ENCODE measurements at regions not wholly inside any gene's neighbourhood (a gene's known extent, or its start where the extent isn't known, plus 50 kb on each side); places are given as distances from the start of the nearest gene placed in this dataset.

DNA sequence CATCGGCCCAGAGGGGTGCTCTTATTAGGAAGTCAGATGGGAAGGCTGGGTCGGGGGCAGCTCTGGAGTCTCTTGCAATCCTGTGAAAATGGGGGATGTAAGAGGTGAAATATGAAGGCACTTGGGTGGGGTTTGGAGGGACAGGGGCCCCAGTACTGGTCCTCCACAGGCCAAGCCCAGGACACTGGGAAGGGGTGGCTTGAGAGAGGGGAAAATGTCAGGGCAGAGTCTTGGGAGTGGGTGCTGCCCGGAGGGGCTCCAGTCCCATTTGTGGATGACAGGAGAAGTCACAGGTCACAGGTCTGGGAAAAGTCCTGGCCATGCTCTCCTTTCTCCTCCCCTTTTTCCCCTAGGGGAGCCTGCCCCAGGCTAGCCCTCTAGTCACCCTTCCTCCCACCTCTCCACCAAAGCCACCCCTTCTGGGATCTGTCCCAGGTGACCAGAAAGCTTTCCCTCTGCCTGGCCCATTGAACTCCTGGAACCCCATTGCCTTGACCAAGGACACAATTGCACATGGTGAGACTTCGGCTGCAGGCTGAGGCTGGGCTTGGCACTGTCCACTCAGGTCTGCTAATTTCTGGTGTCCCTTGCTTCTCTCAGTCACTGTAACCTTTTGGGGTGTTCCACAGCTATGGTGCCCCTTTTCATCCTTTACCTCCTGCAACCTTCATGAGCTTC, 1465.0 kb downstream of the TBC1D22A start:
- TF ChIP-seq, protein P1, sequence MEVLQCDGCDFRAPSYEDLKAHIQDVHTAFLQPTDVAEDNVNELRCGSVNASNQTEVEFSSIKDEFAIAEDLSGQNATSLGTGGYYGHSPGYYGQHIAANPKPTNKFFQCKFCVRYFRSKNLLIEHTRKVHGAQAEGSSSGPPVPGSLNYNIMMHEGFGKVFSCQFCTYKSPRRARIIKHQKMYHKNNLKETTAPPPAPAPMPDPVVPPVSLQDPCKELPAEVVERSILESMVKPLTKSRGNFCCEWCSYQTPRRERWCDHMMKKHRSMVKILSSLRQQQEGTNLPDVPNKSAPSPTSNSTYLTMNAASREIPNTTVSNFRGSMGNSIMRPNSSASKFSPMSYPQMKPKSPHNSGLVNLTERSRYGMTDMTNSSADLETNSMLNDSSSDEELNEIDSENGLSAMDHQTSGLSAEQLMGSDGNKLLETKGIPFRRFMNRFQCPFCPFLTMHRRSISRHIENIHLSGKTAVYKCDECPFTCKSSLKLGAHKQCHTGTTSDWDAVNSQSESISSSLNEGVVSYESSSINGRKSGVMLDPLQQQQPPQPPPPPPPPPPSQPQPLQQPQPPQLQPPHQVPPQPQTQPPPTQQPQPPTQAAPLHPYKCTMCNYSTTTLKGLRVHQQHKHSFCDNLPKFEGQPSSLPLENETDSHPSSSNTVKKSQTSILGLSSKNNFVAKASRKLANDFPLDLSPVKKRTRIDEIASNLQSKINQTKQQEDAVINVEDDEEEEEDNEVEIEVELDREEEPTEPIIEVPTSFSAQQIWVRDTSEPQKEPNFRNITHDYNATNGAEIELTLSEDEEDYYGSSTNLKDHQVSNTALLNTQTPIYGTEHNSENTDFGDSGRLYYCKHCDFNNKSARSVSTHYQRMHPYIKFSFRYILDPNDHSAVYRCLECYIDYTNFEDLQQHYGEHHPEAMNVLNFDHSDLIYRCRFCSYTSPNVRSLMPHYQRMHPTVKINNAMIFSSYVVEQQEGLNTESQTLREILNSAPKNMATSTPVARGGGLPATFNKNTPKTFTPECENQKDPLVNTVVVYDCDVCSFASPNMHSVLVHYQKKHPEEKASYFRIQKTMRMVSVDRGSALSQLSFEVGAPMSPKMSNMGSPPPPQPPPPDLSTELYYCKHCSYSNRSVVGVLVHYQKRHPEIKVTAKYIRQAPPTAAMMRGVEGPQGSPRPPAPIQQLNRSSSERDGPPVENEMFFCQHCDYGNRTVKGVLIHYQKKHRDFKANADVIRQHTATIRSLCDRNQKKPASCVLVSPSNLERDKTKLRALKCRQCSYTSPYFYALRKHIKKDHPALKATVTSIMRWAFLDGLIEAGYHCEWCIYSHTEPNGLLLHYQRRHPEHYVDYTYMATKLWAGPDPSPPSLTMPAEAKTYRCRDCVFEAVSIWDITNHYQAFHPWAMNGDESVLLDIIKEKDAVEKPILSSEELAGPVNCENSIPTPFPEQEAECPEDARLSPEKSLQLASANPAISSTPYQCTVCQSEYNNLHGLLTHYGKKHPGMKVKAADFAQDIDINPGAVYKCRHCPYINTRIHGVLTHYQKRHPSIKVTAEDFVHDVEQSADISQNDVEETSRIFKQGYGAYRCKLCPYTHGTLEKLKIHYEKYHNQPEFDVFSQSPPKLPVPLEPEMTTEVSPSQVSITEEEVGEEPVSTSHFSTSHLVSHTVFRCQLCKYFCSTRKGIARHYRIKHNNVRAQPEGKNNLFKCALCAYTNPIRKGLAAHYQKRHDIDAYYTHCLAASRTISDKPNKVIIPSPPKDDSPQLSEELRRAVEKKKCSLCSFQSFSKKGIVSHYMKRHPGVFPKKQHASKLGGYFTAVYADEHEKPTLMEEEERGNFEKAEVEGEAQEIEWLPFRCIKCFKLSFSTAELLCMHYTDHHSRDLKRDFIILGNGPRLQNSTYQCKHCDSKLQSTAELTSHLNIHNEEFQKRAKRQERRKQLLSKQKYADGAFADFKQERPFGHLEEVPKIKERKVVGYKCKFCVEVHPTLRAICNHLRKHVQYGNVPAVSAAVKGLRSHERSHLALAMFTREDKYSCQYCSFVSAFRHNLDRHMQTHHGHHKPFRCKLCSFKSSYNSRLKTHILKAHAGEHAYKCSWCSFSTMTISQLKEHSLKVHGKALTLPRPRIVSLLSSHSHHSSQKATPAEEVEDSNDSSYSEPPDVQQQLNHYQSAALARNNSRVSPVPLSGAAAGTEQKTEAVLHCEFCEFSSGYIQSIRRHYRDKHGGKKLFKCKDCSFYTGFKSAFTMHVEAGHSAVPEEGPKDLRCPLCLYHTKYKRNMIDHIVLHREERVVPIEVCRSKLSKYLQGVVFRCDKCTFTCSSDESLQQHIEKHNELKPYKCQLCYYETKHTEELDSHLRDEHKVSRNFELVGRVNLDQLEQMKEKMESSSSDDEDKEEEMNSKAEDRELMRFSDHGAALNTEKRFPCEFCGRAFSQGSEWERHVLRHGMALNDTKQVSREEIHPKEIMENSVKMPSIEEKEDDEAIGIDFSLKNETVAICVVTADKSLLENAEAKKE (CRISPR knock-in tag; IDR thresholded peaks at IDR 0.05): no peak
- TF ChIP-seq CREB1 (CRISPR knock-in tag; IDR thresholded peaks at IDR 0.05; ENCODE audit: low read depth): no peak
- no peak for TF ChIP-seq ZNF331 (CRISPR knock-in tag; IDR thresholded peaks at IDR 0.05; ENCODE audit: low read depth)
- no peak for TF ChIP-seq NANOG (IDR thresholded peaks at IDR 0.05; ENCODE audit: borderline replicate concordance)
- no peak for TF ChIP-seq ZNF114 (CRISPR knock-in tag; IDR thresholded peaks at IDR 0.05)
- TF ChIP-seq EZH2 (IDR thresholded peaks at IDR 0.05; ENCODE audit: low read depth, unreplicated experiment): no peak
- TF ChIP-seq, protein P2, sequence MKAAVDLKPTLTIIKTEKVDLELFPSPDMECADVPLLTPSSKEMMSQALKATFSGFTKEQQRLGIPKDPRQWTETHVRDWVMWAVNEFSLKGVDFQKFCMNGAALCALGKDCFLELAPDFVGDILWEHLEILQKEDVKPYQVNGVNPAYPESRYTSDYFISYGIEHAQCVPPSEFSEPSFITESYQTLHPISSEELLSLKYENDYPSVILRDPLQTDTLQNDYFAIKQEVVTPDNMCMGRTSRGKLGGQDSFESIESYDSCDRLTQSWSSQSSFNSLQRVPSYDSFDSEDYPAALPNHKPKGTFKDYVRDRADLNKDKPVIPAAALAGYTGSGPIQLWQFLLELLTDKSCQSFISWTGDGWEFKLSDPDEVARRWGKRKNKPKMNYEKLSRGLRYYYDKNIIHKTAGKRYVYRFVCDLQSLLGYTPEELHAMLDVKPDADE (IDR thresholded peaks at IDR 0.05): no peak
- no peak for TF ChIP-seq EZH2phosphoT487 (IDR thresholded peaks at IDR 0.05; ENCODE audit: unreplicated experiment)
- TF ChIP-seq, protein P3, sequence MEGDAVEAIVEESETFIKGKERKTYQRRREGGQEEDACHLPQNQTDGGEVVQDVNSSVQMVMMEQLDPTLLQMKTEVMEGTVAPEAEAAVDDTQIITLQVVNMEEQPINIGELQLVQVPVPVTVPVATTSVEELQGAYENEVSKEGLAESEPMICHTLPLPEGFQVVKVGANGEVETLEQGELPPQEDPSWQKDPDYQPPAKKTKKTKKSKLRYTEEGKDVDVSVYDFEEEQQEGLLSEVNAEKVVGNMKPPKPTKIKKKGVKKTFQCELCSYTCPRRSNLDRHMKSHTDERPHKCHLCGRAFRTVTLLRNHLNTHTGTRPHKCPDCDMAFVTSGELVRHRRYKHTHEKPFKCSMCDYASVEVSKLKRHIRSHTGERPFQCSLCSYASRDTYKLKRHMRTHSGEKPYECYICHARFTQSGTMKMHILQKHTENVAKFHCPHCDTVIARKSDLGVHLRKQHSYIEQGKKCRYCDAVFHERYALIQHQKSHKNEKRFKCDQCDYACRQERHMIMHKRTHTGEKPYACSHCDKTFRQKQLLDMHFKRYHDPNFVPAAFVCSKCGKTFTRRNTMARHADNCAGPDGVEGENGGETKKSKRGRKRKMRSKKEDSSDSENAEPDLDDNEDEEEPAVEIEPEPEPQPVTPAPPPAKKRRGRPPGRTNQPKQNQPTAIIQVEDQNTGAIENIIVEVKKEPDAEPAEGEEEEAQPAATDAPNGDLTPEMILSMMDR (conservative IDR thresholded peaks at IDR 0.05; ENCODE audit: low read depth in 2 of 2): no peak
- TF ChIP-seq JUNB (IDR thresholded peaks at IDR 0.05; ENCODE audit: unreplicated experiment): no peak
- TF ChIP-seq STAT1 (IDR thresholded peaks at IDR 0.05; ENCODE audit: unreplicated experiment): no peak
- TF ChIP-seq POLR2AphosphoS5 (IDR thresholded peaks at IDR 0.05; ENCODE audit: low read depth): no peak
- no peaks in the 10 kb centered on the region for H4K20me1 ChIP-seq (replicated peaks; ENCODE audit: insufficient read depth)
- H3K4me1 Mint-ChIP-seq: no peaks in the 10 kb centered on the region
- no peaks in the 10 kb centered on the region for H3K27me3 ChIP-seq (ENCODE audit: insufficient read depth)
- no peak overlapping the region for H3K27ac Mint-ChIP-seq
- H3K4me3 Mint-ChIP-seq: no peak overlapping the region
- peaks cover 5% of the 10 kb centered on the region; the same call in 2 of the 3 replicates for H3K36me3 Mint-ChIP-seq (ENCODE audit: low read depth)
- ATAC-seq: no peak
- H3K27ac ChIP-seq (ENCODE audit: low read depth): no peak overlapping the region
- H3K79me2 ChIP-seq (replicated peaks; ENCODE audit: insufficient read depth): no peaks in the 10 kb centered on the region
- H3K36me3 ChIP-seq (ENCODE audit: insufficient read depth): no peaks in the 10 kb centered on the region
- no peaks in the 10 kb centered on the region for H3K4me1 ChIP-seq (ENCODE audit: insufficient read depth)
- H2AFZ ChIP-seq: no peak overlapping the region
- H3K27me3 Mint-ChIP-seq (ENCODE audit: insufficient read depth, low read depth, poor library complexity): peaks cover 4% of the 10 kb centered on the region
- no peak overlapping the region for H3K4me2 ChIP-seq
- H3K4me3 ChIP-seq: no peak overlapping the region
- DNase-seq (ENCODE audit: low spot score): no peak
- H3F3A ChIP-seq (replicated peaks; ENCODE audit: low read depth): no peaks in the 10 kb centered on the region
- peaks cover 22% of the 10 kb centered on the region for H3K9me3 Mint-ChIP-seq
- no peaks in the 10 kb centered on the region for H3K9me2 ChIP-seq (ENCODE audit: insufficient read depth)

Data from GM23338 (cell line).